Pancreas (tissue), 10 donors: ENCODE measurements at regions not wholly inside any gene's neighbourhood (a gene's known extent, or its start where the extent isn't known, plus 50 kb on each side); places are given as distances from the start of the nearest gene placed in this dataset.
A peak's percentile ranks its signal among the peaks of the same experiment; 100 is the strongest.
"Not testable (repeated sequence)": the region's sequence is repeated elsewhere in the genome, so short reads cannot be mapped to it uniquely, and the experiment has no call there.

Source experiments
- ATAC-seq, 4 donors: fragments of 200-7000 bp; cut with Tn5 transposase; one replicate each; pipeline versions ENCODE4 v1.8.0 to v1.9.1; 2020; ENCODE audit warnings: mild to moderate bottlenecking in 4 of 4, moderate library complexity in 4 of 4
- DNase-seq, 6 donors: peaks; one replicate each; pipeline ENCODE4 v3.0.0-alpha.2; 2020
- FAIRE-seq: peaks from 2 replicates; lab custom pipeline; 2012; peaks lifted over from hg19 to GRCh38; lab: Jason Lieb, UNC
- H3K27ac ChIP-seq, 4 donors: fragments of 200-600 bp; sonication (generic); 1 replicate in 3 of 4; 2 replicates in 1 of 4; pipeline versions ENCODE4 v1.5.0 to v1.8.0; 2020
- H3K27me3 ChIP-seq, 4 donors: fragments of 200-600 bp; one replicate each; pipeline ENCODE4 v1.8.0; 2021
- H3K36me3 ChIP-seq, 3 donors: fragments of 200-600 bp; sonication (generic) in 1 of 3; one replicate each; pipeline versions ENCODE4 v1.5.0 to v1.8.0; 2020 to 2021
- H3K4me1 ChIP-seq, 3 donors: fragments of 200-600 bp; one replicate each; pipeline ENCODE4 v1.8.0; 2021
- H3K4me3 ChIP-seq, 4 donors: fragments of 200-600 bp; sonication (generic) in 2 of 4; one replicate each; pipeline versions ENCODE4 v1.5.0 to v1.8.0; 2020 to 2021
- H3K9me3 ChIP-seq, 4 donors: fragments of 200-600 bp; one replicate each; pipeline ENCODE4 v1.8.0; 2021
- WGBS, 2 donors: extraction: QIAGEN DNeasy Blood & Tissue Kit; methylation state at CpG; one replicate each; pipeline ENCODE4 v1.1.7; 2013; 5-methylcytosine and 5-hydroxymethylcytosine counted together
- intact Hi-C, 3 donors: fragments of 100-400 bp; cut with DNase I; formaldehyde crosslinking; loops; one replicate each; pipeline versions ENCODE4 v1.11.1 to v1.14.2; 2022
- TF ChIP-seq, protein P1 (sequence below), 4 donors: fragments of 200-600 bp; sonication (generic) in 3 of 4; IDR thresholded peaks; one replicate each; pipeline versions ENCODE4 v1.5.0 to v1.8.0; 2021; ENCODE audit warnings: antibody characterized with exemption in 4 of 4
- donor health status: healthy with polysubstance abuse.
- donor health status: DM: no; HTN: no; CAD: no; lungs with moderate emphysema.
- donor health status: DM: no; HTN: no; CAD: no.
- donor health status: control.
- donor health status: control.
- donor health status: Bipolar disorder and iron deficiency.
- donor health status: DM: yes; HTN: yes; CAD: no.
- donor health status: DM: no; HTN: no; CAD: no.
- donor health status: DM: no; HTN: no; CAD: no.
- donor health status: DM: yes; HTN: yes; CAD: no.

DNA sequence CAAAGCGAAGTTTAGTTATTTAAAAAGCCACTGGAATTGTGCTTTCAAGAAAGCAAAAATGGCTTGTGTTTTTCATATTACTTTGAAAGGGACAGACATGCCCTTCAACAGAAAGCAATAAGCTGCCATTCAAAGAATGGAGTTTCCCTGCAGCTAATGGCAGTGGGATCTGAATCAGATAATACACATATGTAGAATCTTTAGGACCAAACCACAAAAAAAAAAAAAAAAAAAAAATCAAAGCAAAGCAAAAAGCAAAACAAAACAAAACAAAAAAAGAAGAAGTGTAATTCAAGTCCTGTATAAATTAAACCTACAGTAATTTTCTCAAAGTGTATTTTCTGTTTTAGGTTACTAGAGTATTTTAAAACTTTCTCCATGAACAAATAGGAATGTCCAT is 63.6 kb upstream of the ZNF217 start:
- H3K4me1 ChIP-seq, result peaks cover 0 to 47% (median 32%) of the 10 kb centered on the region in 3 donors
- H3K27ac ChIP-seq, result peak overlapping the region in 1 of 4 donors; percentile 38
- no peak for FAIRE-seq
- no peaks in the 10 kb centered on the region for H3K36me3 ChIP-seq
- no peaks in the 10 kb centered on the region for H3K27me3 ChIP-seq
- no peak for ATAC-seq
- TF ChIP-seq, protein P1, sequence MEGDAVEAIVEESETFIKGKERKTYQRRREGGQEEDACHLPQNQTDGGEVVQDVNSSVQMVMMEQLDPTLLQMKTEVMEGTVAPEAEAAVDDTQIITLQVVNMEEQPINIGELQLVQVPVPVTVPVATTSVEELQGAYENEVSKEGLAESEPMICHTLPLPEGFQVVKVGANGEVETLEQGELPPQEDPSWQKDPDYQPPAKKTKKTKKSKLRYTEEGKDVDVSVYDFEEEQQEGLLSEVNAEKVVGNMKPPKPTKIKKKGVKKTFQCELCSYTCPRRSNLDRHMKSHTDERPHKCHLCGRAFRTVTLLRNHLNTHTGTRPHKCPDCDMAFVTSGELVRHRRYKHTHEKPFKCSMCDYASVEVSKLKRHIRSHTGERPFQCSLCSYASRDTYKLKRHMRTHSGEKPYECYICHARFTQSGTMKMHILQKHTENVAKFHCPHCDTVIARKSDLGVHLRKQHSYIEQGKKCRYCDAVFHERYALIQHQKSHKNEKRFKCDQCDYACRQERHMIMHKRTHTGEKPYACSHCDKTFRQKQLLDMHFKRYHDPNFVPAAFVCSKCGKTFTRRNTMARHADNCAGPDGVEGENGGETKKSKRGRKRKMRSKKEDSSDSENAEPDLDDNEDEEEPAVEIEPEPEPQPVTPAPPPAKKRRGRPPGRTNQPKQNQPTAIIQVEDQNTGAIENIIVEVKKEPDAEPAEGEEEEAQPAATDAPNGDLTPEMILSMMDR (IDR thresholded peaks at IDR 0.05), result no peak
- DNase-seq, result no peak
- no peaks in the 10 kb centered on the region for H3K9me3 ChIP-seq
- intact Hi-C loops, result no loop called here
- WGBS, 2 donors, result 92 to 95% methylated on average over 1 of the region's 1 CpG
- H3K4me3 ChIP-seq, result no peak overlapping the region

DNA sequence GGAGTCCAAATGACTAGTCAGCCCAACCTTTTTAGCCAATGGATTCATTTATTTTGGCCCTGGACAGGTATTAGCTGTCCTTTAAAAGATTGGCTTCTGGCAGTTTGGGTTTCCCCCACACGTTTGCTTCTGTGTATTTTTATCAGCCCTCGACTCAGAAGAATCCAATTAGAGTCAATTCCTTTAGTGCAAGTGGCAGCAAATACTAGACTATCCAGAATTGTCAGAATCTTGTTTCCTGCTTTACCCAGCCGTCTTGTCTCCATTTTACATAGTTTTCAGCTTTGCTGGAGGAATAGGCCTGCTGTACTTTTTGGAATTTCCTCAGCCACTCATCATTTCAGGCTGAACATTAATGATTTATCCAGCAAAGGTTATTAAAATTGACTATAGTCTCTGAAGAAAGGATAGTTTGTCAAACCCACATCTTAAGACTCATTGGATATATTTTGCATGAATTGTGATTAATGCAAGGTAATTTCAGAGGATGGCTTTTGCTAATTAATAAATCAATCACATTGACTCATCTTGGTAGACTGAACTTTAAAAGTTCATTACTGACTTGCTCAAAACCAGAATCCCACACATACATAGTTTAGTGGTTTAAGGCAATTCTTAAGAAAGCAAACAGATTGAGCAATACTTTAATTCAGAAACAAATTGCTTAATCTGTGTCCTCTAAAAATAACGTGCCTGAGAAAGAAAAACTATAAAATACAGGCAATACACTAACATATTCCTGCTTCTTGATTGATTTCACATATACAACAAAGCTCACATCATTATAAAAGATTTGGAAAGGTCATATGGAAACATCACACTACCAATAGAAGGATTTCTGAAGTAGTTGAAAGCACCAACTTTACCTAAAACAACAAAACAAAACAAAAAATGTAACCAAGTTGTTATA is 62.9 kb upstream of the ZNF217 start:
- peak in 2 of 4 donors; percentile 4 to 13 for ATAC-seq
- TF ChIP-seq, protein P1 (IDR thresholded peaks at IDR 0.05), result no peak
- Histone ChIP-seq H3K4me1 (peaks cover 0 to 54% (median 39%) of the 10 kb centered on the region in 3 donors), H3K27me3 (no peaks in the 10 kb centered on the region), H3K9me3 (no peaks in the 10 kb centered on the region), H3K36me3 (no peaks in the 10 kb centered on the region), H3K27ac (peak overlapping the region in 1 of 4 donors; percentile 38), H3K4me3 (no peak overlapping the region)
- intact Hi-C loops, result no loop called here
- DNase-seq, result no peak
- FAIRE-seq, result no peak
- 14 to 19% methylated on average over 4 of the region's 4 CpGs for WGBS, 2 donors

DNA sequence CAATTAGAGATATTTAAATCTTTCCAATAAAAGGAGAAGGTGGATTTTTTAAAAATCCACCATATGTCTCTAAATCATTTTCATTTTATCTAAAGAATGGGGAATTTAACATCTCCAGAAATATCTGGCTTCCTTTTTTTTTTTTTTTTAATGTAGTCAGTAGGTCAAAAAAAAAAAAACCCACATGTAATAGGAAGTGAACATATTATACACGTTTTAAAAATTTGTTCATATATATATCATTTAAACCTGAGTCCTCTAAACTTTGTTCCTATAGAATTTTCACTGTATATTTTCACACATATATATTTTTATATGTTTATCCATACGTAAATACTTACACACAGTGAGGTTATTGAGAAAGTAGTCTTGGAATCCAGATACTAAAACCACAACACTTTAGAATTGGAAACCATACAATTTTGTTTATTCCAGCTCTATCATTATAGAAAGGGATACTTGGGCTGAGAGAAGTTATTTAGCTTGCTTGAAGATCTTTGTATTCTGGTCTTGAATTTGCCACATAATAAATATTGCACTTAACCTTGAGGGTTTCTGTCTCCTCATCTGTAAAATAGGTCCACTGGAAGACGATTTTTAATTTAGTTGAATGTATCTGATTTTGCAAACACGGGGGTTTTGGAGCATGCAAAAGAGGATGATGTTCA is 62.1 kb upstream of the ZNF217 start:
- no peaks in the 10 kb centered on the region for H3K9me3 ChIP-seq
- no peaks in the 10 kb centered on the region for H3K36me3 ChIP-seq
- DNase-seq (no peak), FAIRE-seq (no peak), ATAC-seq (no peak)
- 71 to 72% methylated on average over 4 of the region's 4 CpGs for WGBS, 2 donors
- peak overlapping the region in 2 of 4 donors; percentile 38 to 53 for H3K27ac ChIP-seq
- no peaks in the 10 kb centered on the region for H3K27me3 ChIP-seq
- intact Hi-C loops, result no loop called here
- H3K4me1 ChIP-seq, result peaks cover 0 to 47% (median 40%) of the 10 kb centered on the region in 3 donors
- H3K4me3 ChIP-seq, result no peak overlapping the region
- TF ChIP-seq, protein P1 (IDR thresholded peaks at IDR 0.05), result no peak

DNA sequence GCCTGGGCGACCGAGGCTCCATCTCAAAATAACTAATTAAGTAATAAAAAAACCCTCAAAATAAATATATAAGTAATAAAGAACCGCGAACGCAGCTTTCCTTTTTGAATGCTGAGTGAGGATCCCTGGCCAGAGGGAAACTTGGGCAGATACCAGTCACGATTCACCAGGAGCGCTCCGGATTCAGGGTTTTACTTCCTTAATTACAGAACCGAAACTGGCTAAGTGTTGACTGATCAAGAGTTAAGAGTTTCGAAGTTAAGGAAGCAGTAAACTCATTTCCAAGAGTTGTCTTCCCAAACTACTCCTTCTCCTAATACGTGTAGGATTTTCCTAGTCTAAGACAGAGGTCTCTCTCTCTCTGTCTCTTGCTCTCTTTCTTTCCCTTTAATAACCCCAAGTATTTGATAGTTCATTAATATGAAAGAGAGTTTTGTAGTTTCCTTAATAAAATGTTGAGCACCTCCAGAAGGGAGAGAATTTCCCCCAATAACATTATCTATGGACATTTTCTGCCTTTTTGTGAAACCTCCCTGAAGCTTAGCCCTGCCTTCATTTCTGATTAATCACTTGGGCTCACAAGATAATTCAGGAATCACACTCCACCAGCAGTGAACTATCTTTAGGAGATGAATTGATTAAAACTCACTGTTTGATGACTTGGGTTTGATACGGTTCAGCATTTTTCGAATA is 61.4 kb upstream of the ZNF217 start:
- no peak for FAIRE-seq
- peaks cover 0 to 41% (median 40%) of the 10 kb centered on the region in 3 donors for H3K4me1 ChIP-seq
- DNase-seq, result no peak
- no peaks in the 10 kb centered on the region for H3K9me3 ChIP-seq
- 74 to 78% methylated on average over 13 of the region's 13 CpGs for whole genome bisulfite sequencing, 2 donors
- H3K27me3 ChIP-seq, result no peaks in the 10 kb centered on the region
- peak in 3 of 4 donors; percentile 10 to 59 (median 40) for ATAC-seq
- no peaks in the 10 kb centered on the region for H3K36me3 ChIP-seq
- H3K27ac ChIP-seq, result peak overlapping the region in 2 of 4 donors; percentile 29 to 53
- TF ChIP-seq, protein P1 (IDR thresholded peaks at IDR 0.05), result no peak
- intact Hi-C loops, result no loop called here
- no peak overlapping the region for H3K4me3 ChIP-seq

DNA sequence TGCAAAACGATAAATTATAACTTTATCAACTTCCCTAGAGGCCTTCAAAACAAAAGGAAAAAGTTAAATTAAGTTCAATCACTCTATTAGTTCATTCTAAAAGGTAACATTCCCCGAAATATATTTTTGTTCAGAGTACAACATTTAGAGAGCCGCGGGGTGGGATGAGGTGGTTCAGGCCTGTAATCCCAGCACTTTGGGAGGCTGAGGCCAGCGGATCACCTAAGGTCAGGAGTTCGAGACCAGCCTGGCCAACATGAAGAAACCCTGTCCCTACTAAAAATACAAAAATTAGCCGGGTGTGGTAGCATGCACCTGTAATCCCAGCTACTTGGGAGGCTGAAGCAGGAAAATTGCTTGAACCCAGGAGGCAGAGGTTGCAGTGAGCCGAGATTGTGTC is 60.9 kb upstream of the ZNF217 start:
- WGBS, 2 donors, result 89% methylated on average over 8 of the region's 8 CpGs
- Histone ChIP-seq H3K4me1 (peaks cover 0 to 41% (median 40%) of the 10 kb centered on the region in 3 donors), H3K27ac (peak overlapping the region in 2 of 4 donors; percentile 29 to 53)
- H3K36me3 ChIP-seq, ATAC-seq, DNase-seq, H3K4me3 ChIP-seq, H3K9me3 ChIP-seq, FAIRE-seq, intact Hi-C loops, H3K27me3 ChIP-seq: not testable (repeated sequence)
